Sigmoid colon (tissue), 4 donors: ENCODE measurements at regions not wholly inside any gene's neighbourhood (a gene's known extent, or its start where the extent isn't known, plus 50 kb on each side); places are given as distances from the start of the nearest gene placed in this dataset.

ENCODE experiments used
- CTCF ChIP-seq, 4 experiments: fragments of 450-650 bp in 3 of 4; fragments of 200-600 bp in 1 of 4; IDR thresholded peaks; one replicate each; pipeline ENCODE4 v1.5.1; 2016 to 2019; ENCODE audit warnings: antibody characterized with exemption in 4 of 4, mild to moderate bottlenecking in 3 of 4, moderate library complexity in 2 of 4
- EP300 ChIP-seq, 4 donors: sonication (generic); formaldehyde crosslinking; IDR thresholded peaks; one replicate each; pipeline ENCODE4 v1.6.1; 2017; ENCODE audit warnings: antibody characterized with exemption in 4 of 4
- POLR2A ChIP-seq, 2 donors: fragments of 450-650 bp; IDR thresholded peaks; one replicate each; pipeline ENCODE4 v1.6.1; 2016; ENCODE audit warnings: antibody characterized with exemption in 2 of 2, mild to moderate bottlenecking in 2 of 2, moderate library complexity in 2 of 2
- POLR2AphosphoS5 ChIP-seq, 4 donors: sonication (generic); formaldehyde crosslinking; IDR thresholded peaks; one replicate each; pipeline ENCODE4 v1.6.1; 2017; ENCODE audit warnings: antibody characterized with exemption in 4 of 4

GRCh38 chr3:187949093-187949820 lies 204.0 kb upstream of the BCL6 start:
- TF ChIP-seq POLR2A (IDR thresholded peaks at IDR 0.05), result no peak
- no peak for TF ChIP-seq CTCF (IDR thresholded peaks at IDR 0.05)
- TF ChIP-seq EP300 (IDR thresholded peaks at IDR 0.05), result no peak
- no peak for TF ChIP-seq POLR2AphosphoS5 (IDR thresholded peaks at IDR 0.05)
